ENCODE measurements at regions not wholly inside any gene's neighbourhood (a gene's known extent, or its start where the extent isn't known, plus 50 kb on each side); places are given as distances from the start of the nearest gene placed in this dataset.

DNA sequence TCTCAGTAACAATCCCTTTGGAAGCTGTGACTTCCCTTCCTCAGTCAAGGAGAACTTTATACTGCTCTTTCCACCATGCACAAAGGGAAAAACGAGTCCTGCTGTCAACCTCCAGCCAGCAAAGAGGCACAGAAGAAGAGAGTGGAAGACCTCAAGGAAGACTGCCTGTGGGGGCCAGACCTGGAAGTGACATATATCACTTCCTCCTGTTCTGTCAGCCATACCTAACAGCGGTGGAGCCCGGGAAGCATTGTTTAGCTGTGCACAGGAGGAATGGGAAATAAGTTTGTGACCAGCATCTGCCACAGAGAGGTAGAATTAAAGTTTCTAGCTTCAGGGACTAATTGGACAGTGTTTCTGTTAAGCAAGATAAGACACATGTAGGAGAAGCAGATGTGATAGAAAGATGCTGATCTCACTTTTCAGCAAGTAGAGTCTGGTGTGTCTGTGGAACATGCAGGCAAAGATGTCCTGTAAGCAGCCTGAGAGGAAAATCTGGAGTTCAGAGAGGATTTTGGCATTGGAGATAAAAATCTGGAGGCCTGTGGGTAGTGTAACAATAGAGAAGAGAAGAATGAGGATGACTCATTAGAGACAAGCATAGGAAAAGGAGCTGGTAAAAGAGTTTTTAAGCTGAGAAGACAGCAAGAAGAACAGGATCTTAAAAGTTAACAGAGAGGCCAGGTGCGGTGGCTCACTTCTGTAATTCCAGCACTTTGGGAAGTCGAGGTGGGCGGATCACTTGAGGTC is 141.6 kb upstream of the CPSF6 start:
- TF ChIP-seq POLR2AphosphoS5 (IDR thresholded peaks at IDR 0.05; ENCODE audit: low read depth, low read length): no peak
- no peak for TF ChIP-seq POLR2A (IDR thresholded peaks at IDR 0.05; ENCODE audit: low read depth, low read length)
